ENCODE measurements at regions not wholly inside any gene's neighbourhood (a gene's known extent, or its start where the extent isn't known, plus 50 kb on each side); places are given as distances from the start of the nearest gene placed in this dataset.

GRCh38 chr5:148920646-148921288 is 94.4 kb downstream of the ADRB2 start:
- TF ChIP-seq CTCF (IDR thresholded peaks at IDR 0.05) (no peak), POLR2AphosphoS5 (IDR thresholded peaks at IDR 0.05) (no peak), POLR2A (IDR thresholded peaks at IDR 0.05; ENCODE audit: low read depth) (no peak), EP300 (IDR thresholded peaks at IDR 0.05) (no peak)
- Histone ChIP-seq H3K27me3 (no peaks in the 10 kb centered on the region), H3K36me3 (no peaks in the 10 kb centered on the region), H3K27ac (replicated peaks in 1 of 4) (no peak overlapping the region), H3K4me1 (peaks cover 0 to 18% (median 3%) of the 10 kb centered on the region in 4 donors), H3K9me3 (no peaks in the 10 kb centered on the region), H3K4me3 (no peak overlapping the region)
- DNase-seq (ENCODE audit: extremely low spot score) = no peak
- intact Hi-C loops (cut with DNase I) = no loop called here
- WGBS = 88% methylated on average over 2 of the region's 2 CpGs

GRCh38 chr5:148921350-148921749 is 94.9 kb downstream of the ADRB2 start:
- Histone ChIP-seq H3K4me1 (peaks cover 0 to 16% (median 4%) of the 10 kb centered on the region in 4 donors), H3K27me3 (no peaks in the 10 kb centered on the region), H3K4me3 (no peak overlapping the region), H3K9me3 (no peaks in the 10 kb centered on the region), H3K36me3 (no peaks in the 10 kb centered on the region), H3K27ac (replicated peaks in 1 of 4) (no peak overlapping the region)
- TF ChIP-seq CTCF (IDR thresholded peaks at IDR 0.05) = no peak
- no peak for TF ChIP-seq POLR2A (IDR thresholded peaks at IDR 0.05; ENCODE audit: low read depth)
- no peak for TF ChIP-seq EP300 (IDR thresholded peaks at IDR 0.05)
- no peak for TF ChIP-seq POLR2AphosphoS5 (IDR thresholded peaks at IDR 0.05)
- DNase-seq (ENCODE audit: extremely low spot score) = no peak
- intact Hi-C loops (cut with DNase I) = no loop called here
- WGBS = 87% methylated on average over 1 of the region's 1 CpG

GRCh38 chr5:148922606-148923005 is 96.2 kb downstream of the ADRB2 start:
- no peak overlapping the region for H3K4me3 ChIP-seq
- intact Hi-C loops (cut with DNase I) = no loop called here

GRCh38 chr5:148923023-148923422 is 96.6 kb downstream of the ADRB2 start:
- Histone ChIP-seq H3K27me3 (no peaks in the 10 kb centered on the region), H3K4me3 (no peak overlapping the region), H3K27ac (replicated peaks in 1 of 4) (no peak overlapping the region), H3K9me3 (no peaks in the 10 kb centered on the region), H3K36me3 (no peaks in the 10 kb centered on the region), H3K4me1 (peaks cover 0 to 24% (median 6%) of the 10 kb centered on the region in 4 donors)
- DNase-seq (ENCODE audit: extremely low spot score) = no peak
- WGBS = 92% methylated on average over 1 of the region's 1 CpG
- no peak for TF ChIP-seq POLR2AphosphoS5 (IDR thresholded peaks at IDR 0.05)
- TF ChIP-seq CTCF (IDR thresholded peaks at IDR 0.05) = no peak
- no peak for TF ChIP-seq EP300 (IDR thresholded peaks at IDR 0.05)
- TF ChIP-seq POLR2A (IDR thresholded peaks at IDR 0.05; ENCODE audit: low read depth) = no peak
- intact Hi-C loops (cut with DNase I) = no loop called here

More at GRCh38 chr5:148922606-148923005, 96.2 kb downstream of the ADRB2 start:
- TF ChIP-seq POLR2A (IDR thresholded peaks at IDR 0.05; ENCODE audit: low read depth) = no peak
- no peak for TF ChIP-seq CTCF (IDR thresholded peaks at IDR 0.05)
- no peak for TF ChIP-seq POLR2AphosphoS5 (IDR thresholded peaks at IDR 0.05)
- TF ChIP-seq EP300 (IDR thresholded peaks at IDR 0.05) = no peak
- Histone ChIP-seq H3K9me3 (no peaks in the 10 kb centered on the region), H3K27ac (replicated peaks in 1 of 4) (no peak overlapping the region), H3K4me1 (peaks cover 0 to 20% (median 5%) of the 10 kb centered on the region in 4 donors), H3K27me3 (no peaks in the 10 kb centered on the region), H3K36me3 (no peaks in the 10 kb centered on the region)
- no peak for DNase-seq (ENCODE audit: extremely low spot score)
- WGBS = 31% methylated on average over 1 of the region's 1 CpG

- Histone ChIP-seq H3K27ac (replicated peaks in 1 of 4) (no peak overlapping the region), H3K4me1 (peaks cover 0 to 40% (median 11%) of the 10 kb centered on the region in 4 donors), H3K4me3 (no peak overlapping the region), H3K36me3 (no peaks in the 10 kb centered on the region), H3K27me3 (no peaks in the 10 kb centered on the region), H3K9me3 (no peaks in the 10 kb centered on the region)
- TF ChIP-seq POLR2AphosphoS5 (IDR thresholded peaks at IDR 0.05) (peak in 1 of 2 donors; percentile 24), CTCF (IDR thresholded peaks at IDR 0.05) (no peak), POLR2A (IDR thresholded peaks at IDR 0.05; ENCODE audit: low read depth) (no peak), EP300 (IDR thresholded peaks at IDR 0.05) (no peak)
- WGBS = 58% methylated on average over 5 of the region's 5 CpGs
- intact Hi-C loops (cut with DNase I) = no loop called here
- no peak for DNase-seq (ENCODE audit: extremely low spot score)
These were observed 98.4 kb downstream of the ADRB2 start for GRCh38 chr5:148924817-148925216.

Data from esophagus muscularis mucosa (tissue), 4 donors.